Stimulated activated naive CD8-positive, alpha-beta T cell treated with anti-CD3 and anti-CD28 coated beads, Interleukin-15, amount 100 ng/mL, for 72 hours (primary cell): ENCODE measurements at regions not wholly inside any gene's neighbourhood (a gene's known extent, or its start where the extent isn't known, plus 50 kb on each side); places are given as distances from the start of the nearest gene placed in this dataset.

Source experiments
- ATAC-seq: fragments of 150-1000 bp; cut with Tn5 transposase; 2 replicates; pipeline ENCODE4 v1.10.0; 2021; ENCODE audit warnings: mild to moderate bottlenecking, moderate library complexity
- DNase-seq, 2 donors: peaks; one replicate each; pipeline ENCODE4 v3.0.0; 2021 to 2022
- H3K27ac Mint-ChIP-seq, 2 donors: one replicate each; pipeline ENCODE4 v1.8.0; 2022; ENCODE audit warnings: mild to moderate bottlenecking in 2 of 2, mixed read lengths in 2 of 2, moderate library complexity in 2 of 2
- H3K27me3 Mint-ChIP-seq: one replicate; pipeline ENCODE4 v1.8.0; 2022; ENCODE audit warnings: mixed read lengths
- H3K4me1 Mint-ChIP-seq: one replicate; pipeline ENCODE4 v1.8.0; 2022; ENCODE audit warnings: mild to moderate bottlenecking, mixed read lengths
- H3K4me3 Mint-ChIP-seq, 2 donors: one replicate each; pipeline ENCODE4 v1.8.0; 2022; ENCODE audit warnings: mild to moderate bottlenecking in 2 of 2, mixed read lengths in 2 of 2, moderate library complexity in 1 of 2
- H3K9me3 Mint-ChIP-seq, 2 donors: one replicate each; pipeline ENCODE4 v1.8.0; 2022; ENCODE audit warnings: mixed read lengths in 2 of 2

- Mint-ChIP-seq H3K27ac (no peak overlapping the region), H3K4me1 (no peaks in the 10 kb centered on the region), H3K9me3 (no peaks in the 10 kb centered on the region), H3K27me3 (no peaks in the 10 kb centered on the region), H3K4me3 (no peak overlapping the region)
- DNase-seq: no peak
- no peak for ATAC-seq
These were observed 113.7 kb upstream of the DHX40 start for GRCh38 chr17:59451706-59452105.

DNA sequence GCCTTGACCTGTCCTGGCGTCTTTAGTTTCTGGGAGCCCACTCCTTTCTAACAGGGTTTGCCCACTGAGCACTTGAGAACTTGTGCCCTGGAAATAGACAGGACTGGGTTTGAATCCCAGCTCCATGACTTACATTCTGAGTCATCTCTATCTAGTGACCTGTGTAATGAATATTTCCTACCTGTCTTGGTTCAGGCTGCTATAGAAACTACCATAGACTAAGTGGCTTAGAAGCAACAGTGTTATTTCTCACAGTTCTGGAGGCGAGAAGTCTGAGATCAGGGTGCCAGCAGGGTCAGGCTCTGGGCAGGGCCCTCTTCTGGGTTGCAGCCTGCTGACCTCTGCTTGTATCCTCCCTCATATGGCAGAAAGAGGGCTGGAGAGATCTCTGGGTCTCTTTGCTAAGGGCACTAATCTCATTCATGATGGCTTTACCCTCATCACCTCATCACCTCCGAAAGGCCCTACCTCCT is 110.7 kb upstream of the DHX40 start:
- H3K9me3 Mint-ChIP-seq: no peaks in the 10 kb centered on the region
- H3K27ac Mint-ChIP-seq: no peak overlapping the region
- no peaks in the 10 kb centered on the region for H3K27me3 Mint-ChIP-seq
- ATAC-seq (no peak), DNase-seq (no peak)
- no peaks in the 10 kb centered on the region for H3K4me1 Mint-ChIP-seq
- H3K4me3 Mint-ChIP-seq: no peak overlapping the region

DNA sequence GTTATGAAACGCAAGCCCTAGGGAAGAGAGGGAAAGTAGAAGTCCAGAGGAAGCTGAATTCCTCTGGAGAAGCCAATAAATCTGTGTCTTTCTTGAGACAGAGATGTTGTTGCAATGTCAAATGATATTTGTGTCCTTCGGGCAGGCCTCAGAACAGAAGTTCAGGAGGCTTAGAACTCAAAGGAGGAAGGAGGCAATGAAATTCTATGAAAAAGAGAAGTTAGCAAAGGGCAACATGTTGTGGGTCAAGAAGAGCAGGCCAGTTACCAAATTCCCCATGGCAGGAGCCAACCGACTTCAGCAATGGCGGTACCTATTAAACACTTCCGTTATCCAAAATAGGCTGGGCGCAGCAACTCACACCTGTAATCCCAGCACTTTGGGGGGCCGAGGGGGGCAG is 109.0 kb upstream of the DHX40 start:
- no peaks in the 10 kb centered on the region for H3K9me3 Mint-ChIP-seq
- no peaks in the 10 kb centered on the region for H3K27me3 Mint-ChIP-seq
- no peak overlapping the region for H3K4me3 Mint-ChIP-seq
- DNase-seq (no peak), ATAC-seq (no peak)
- H3K4me1 Mint-ChIP-seq: no peaks in the 10 kb centered on the region
- H3K27ac Mint-ChIP-seq: no peak overlapping the region

- no peak overlapping the region for H3K4me3 Mint-ChIP-seq
- ATAC-seq (no peak), DNase-seq (no peak)
- no peaks in the 10 kb centered on the region for H3K9me3 Mint-ChIP-seq
- no peaks in the 10 kb centered on the region for H3K27me3 Mint-ChIP-seq
- no peak overlapping the region for H3K27ac Mint-ChIP-seq
- no peaks in the 10 kb centered on the region for H3K4me1 Mint-ChIP-seq
These were observed 108.3 kb upstream of the DHX40 start for GRCh38 chr17:59456923-59457615.

GRCh38 chr17:59462385-59462784 is 103.0 kb upstream of the DHX40 start:
- ATAC-seq (no peak), DNase-seq (no peak)
- Mint-ChIP-seq H3K27me3 (no peaks in the 10 kb centered on the region), H3K4me1 (peaks cover 6% of the 10 kb centered on the region), H3K27ac (no peak overlapping the region), H3K4me3 (no peak overlapping the region), H3K9me3 (no peaks in the 10 kb centered on the region)

- Mint-ChIP-seq H3K27ac (no peak overlapping the region), H3K27me3 (no peaks in the 10 kb centered on the region), H3K9me3 (no peaks in the 10 kb centered on the region), H3K4me3 (no peak overlapping the region), H3K4me1 (peaks cover 22% of the 10 kb centered on the region)
- no peak for DNase-seq
- ATAC-seq: no peak
These were observed 101.2 kb upstream of the DHX40 start for GRCh38 chr17:59464246-59464645.

- H3K9me3 Mint-ChIP-seq: no peaks in the 10 kb centered on the region
- no peaks in the 10 kb centered on the region for H3K27me3 Mint-ChIP-seq
- H3K4me3 Mint-ChIP-seq: no peak overlapping the region
- peaks cover 35% of the 10 kb centered on the region for H3K4me1 Mint-ChIP-seq
- no peak for ATAC-seq
- H3K27ac Mint-ChIP-seq: no peak overlapping the region
- DNase-seq: no peak
These were observed 99.5 kb upstream of the DHX40 start for GRCh38 chr17:59465949-59466307.

- Mint-ChIP-seq H3K27me3 (no peaks in the 10 kb centered on the region), H3K4me1 (peaks cover 40% of the 10 kb centered on the region), H3K4me3 (no peak overlapping the region), H3K27ac (no peak overlapping the region), H3K9me3 (no peaks in the 10 kb centered on the region)
- ATAC-seq: no peak
- no peak for DNase-seq
These were observed 98.2 kb upstream of the DHX40 start for GRCh38 chr17:59466946-59467801.

DNA sequence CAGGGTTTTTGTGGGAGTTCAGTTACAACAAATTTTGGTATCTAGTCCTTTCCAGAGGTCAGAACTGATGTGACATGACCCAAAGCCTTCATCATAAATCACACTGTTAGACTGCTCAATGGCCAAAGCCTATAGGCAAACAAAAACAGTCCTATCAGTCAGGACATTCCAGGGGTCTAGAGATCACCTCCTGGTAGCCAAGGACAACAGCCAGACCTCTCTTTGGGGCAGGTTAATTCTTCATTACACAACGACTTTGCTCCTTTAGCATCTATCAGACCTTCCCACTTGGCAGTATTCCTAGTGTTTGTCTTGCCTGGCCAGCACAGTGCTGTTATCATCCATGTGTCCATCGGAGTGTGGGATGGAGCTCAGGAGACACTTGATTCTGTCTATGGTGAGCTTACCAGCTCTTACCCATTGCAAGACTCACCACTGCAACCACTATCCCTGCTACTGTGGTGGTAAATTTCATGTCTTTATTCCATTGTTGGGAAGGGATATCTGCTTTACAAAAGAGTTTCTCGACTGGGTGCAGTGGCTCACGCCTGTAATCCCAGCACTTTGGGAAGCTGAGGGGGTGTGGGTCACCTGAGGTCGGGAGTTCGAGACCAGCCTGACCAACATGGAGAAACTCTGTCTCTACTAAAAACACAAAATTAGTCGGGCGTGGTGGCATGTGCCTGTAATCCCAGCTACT is 95.5 kb upstream of the DHX40 start:
- H3K4me3 Mint-ChIP-seq: no peak overlapping the region
- no peaks in the 10 kb centered on the region for H3K9me3 Mint-ChIP-seq
- H3K27ac Mint-ChIP-seq: no peak overlapping the region
- DNase-seq: no peak
- ATAC-seq: no peak
- no peaks in the 10 kb centered on the region for H3K27me3 Mint-ChIP-seq
- H3K4me1 Mint-ChIP-seq: peaks cover 40% of the 10 kb centered on the region

- Mint-ChIP-seq H3K27ac (no peak overlapping the region), H3K27me3 (no peaks in the 10 kb centered on the region), H3K9me3 (no peaks in the 10 kb centered on the region), H3K4me1 (peaks cover 40% of the 10 kb centered on the region), H3K4me3 (no peak overlapping the region)
- DNase-seq (no peak), ATAC-seq (no peak)
These were observed 94.6 kb upstream of the DHX40 start for GRCh38 chr17:59470624-59471297.

DNA sequence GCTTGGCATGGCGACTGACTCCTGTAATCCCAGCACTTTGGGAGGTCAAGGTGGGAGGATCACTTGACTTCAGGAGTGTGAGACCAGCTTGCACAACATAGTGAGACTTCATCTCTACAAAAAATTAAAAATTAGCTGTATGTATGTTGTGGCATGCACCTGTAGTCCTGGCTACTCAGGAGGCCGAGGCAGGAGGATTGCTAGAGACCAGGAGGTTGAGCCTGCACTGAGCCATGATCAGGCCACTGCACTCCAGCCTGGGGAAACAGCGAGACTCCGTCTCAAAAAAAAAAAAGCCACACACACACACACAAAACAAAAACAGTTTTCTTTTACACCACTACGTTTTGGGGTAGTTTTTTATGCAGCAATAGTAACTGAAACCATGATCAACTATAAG is 89.0 kb upstream of the DHX40 start:
- DNase-seq (no peak), ATAC-seq (no peak)
- no peaks in the 10 kb centered on the region for H3K9me3 Mint-ChIP-seq
- no peaks in the 10 kb centered on the region for H3K27me3 Mint-ChIP-seq
- H3K4me3 Mint-ChIP-seq: no peak overlapping the region
- no peaks in the 10 kb centered on the region for H3K4me1 Mint-ChIP-seq
- H3K27ac Mint-ChIP-seq: no peak overlapping the region

DNA sequence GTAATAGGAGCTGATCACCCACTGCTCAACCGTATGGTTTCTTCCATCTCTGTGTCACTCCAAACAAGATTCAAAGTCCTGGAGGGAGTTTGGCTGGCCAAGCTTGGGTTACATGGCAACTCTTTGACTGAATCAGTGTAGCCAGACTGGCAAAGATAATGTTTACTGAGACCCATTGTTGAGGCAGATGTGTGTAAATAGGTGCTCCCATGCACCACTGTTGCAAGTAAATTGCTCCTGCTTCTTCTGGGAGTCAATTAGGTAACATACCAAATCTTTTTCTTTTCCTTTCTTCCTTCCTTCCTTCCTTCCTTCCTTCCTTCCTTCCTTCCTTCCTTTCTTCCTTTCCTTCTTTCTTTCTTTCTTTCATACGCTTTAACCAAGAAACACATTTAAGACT is 86.3 kb upstream of the DHX40 start:
- no peak overlapping the region for H3K4me3 Mint-ChIP-seq
- no peak for ATAC-seq
- no peaks in the 10 kb centered on the region for H3K4me1 Mint-ChIP-seq
- no peaks in the 10 kb centered on the region for H3K9me3 Mint-ChIP-seq
- no peaks in the 10 kb centered on the region for H3K27me3 Mint-ChIP-seq
- no peak overlapping the region for H3K27ac Mint-ChIP-seq
- DNase-seq: no peak

- ATAC-seq (no peak), DNase-seq (no peak)
- Mint-ChIP-seq H3K4me3 (peak overlapping the region; percentile 26 to 57), H3K27me3 (peaks cover 9% of the 10 kb centered on the region), H3K4me1 (no peaks in the 10 kb centered on the region), H3K27ac (no peak overlapping the region), H3K9me3 (no peaks in the 10 kb centered on the region)
These were observed 81.5 kb upstream of the DHX40 start for GRCh38 chr17:59483860-59484259.

DNA sequence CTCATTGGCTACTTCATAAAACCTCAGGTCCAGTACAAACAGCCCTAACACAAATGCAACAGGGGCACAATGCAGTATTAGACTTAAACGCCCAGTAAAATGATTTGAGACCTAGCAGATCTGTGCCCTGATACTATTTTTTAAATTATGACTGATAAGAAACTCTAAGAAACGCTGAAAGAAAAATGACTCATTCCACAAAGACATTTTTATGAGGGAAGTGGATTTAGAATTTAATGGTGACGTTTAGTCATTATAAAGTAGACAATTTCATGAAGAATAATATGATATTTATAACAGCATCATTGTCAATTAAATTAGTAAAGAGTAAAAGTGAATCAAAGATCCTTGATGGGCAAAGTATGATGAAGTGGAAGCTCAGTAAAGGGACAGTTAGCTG is 80.4 kb upstream of the DHX40 start:
- Mint-ChIP-seq H3K27me3 (peaks cover 9% of the 10 kb centered on the region), H3K4me1 (no peaks in the 10 kb centered on the region), H3K9me3 (no peaks in the 10 kb centered on the region), H3K4me3 (no peak overlapping the region), H3K27ac (no peak overlapping the region)
- ATAC-seq (no peak), DNase-seq (no peak)

DNA sequence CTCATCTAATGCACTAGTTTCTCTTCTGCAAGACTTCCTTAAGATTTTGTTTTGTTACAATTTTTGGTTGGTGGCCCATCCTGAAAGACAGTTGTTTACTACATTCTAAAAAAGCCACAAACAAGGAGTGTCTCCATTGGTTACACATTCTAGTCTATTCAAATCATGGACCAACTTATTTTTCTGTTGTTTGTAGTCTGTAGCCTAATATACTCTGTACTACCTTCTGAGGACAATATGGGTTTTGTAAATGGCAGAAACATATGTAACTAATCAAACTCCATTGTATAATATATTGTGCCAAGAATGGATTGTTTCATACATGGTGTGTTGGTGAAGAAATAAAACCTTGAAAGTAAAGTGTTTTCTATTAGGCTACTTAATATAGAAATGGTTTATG is 79.5 kb upstream of the DHX40 start:
- H3K4me1 Mint-ChIP-seq: no peaks in the 10 kb centered on the region
- H3K9me3 Mint-ChIP-seq: no peaks in the 10 kb centered on the region

More for the DNA sequence above, 79.5 kb upstream of the DHX40 start:
- DNase-seq (no peak), ATAC-seq (no peak)
- Mint-ChIP-seq H3K27me3 (peaks cover 9% of the 10 kb centered on the region), H3K27ac (no peak overlapping the region), H3K4me3 (no peak overlapping the region)
